HG02642 (cell line): ENCODE measurements at regions not wholly inside any gene's neighbourhood (a gene's known extent, or its start where the extent isn't known, plus 50 kb on each side); places are given as distances from the start of the nearest gene placed in this dataset.

Experiments used
- ATAC-seq: cut with Tn5 transposase; IDR thresholded peaks from one replicate; pipeline ENCODE4 v1.9.1; 2021; ENCODE audit warnings: mild to moderate bottlenecking; ENCODE audit not compliant: unreplicated experiment, poor library complexity

GRCh38 chr3:101042996-101043686 is 49.9 kb upstream of the ABI3BP start:
- no peak for ATAC-seq
